ENCODE measurements at regions not wholly inside any gene's neighbourhood (a gene's known extent, or its start where the extent isn't known, plus 50 kb on each side); places are given as distances from the start of the nearest gene placed in this dataset.

GRCh38 chr21:30081506-30081905, 85.1 kb downstream of the CLDN17 start:
- POLR2A ChIA-PET, result no interaction called here
- no peak for TF ChIP-seq ZNF223 (tag by site-specific recombination; IDR thresholded peaks at IDR 0.05)
- no peak for TF ChIP-seq ZNF768 (tag by site-specific recombination; IDR thresholded peaks at IDR 0.05)
- TF ChIP-seq ZNF416 (tag by site-specific recombination; IDR thresholded peaks at IDR 0.05), result no peak
- no peak for TF ChIP-seq ZSCAN23 (tag by site-specific recombination; IDR thresholded peaks at IDR 0.05)
- no peak for TF ChIP-seq HOXC10 (CRISPR knock-in tag; IDR thresholded peaks at IDR 0.05)
- no peak for TF ChIP-seq ZNF211 (tag by site-specific recombination; IDR thresholded peaks at IDR 0.05; ENCODE audit: low read depth)
- no peaks in the 10 kb centered on the region for H3K4me1 ChIP-seq (ENCODE audit: control insufficient read depth, insufficient read depth, low read length)
- H3K4me3 ChIP-seq (ENCODE audit: low read depth, low read length), result no peak overlapping the region
- no peak overlapping the region for H3K27ac ChIP-seq (ENCODE audit: extremely low read depth, low read depth, low read length)
- H3K9me3 ChIP-seq (ENCODE audit: control insufficient read depth, insufficient read depth, low read depth, low read length), result no peaks in the 10 kb centered on the region
- CTCF ChIA-PET, result interaction anchor here (2.3 kb wide), 2 partner anchors 9 to 114 kb away, joined by 10 to 11 read pairs; no protein-coding TSS in a partner anchor
- no peaks in the 10 kb centered on the region for H3K36me3 ChIP-seq (ENCODE audit: control insufficient read depth in 2 of 2, insufficient read depth in 1 of 2, low read length in 2 of 2)

GRCh38 chr21:30072496-30072895, 94.1 kb downstream of the CLDN17 start:
- no peaks in the 10 kb centered on the region for H3K4me1 ChIP-seq (ENCODE audit: control insufficient read depth, insufficient read depth, low read length)
- no peak overlapping the region for H3K27ac ChIP-seq (ENCODE audit: extremely low read depth, low read depth, low read length)
- CTCF ChIA-PET, result interaction anchor here (0.5 to 2.1 kb wide), 11 partner anchors 10 to 277 kb away, joined by 3 to 23 read pairs (median 4); no protein-coding TSS in a partner anchor
- no peaks in the 10 kb centered on the region for H3K36me3 ChIP-seq (ENCODE audit: control insufficient read depth in 2 of 2, insufficient read depth in 1 of 2, low read length in 2 of 2)
- POLR2A ChIA-PET, result no interaction called here
- H3K4me3 ChIP-seq (ENCODE audit: low read depth, low read length), result no peak overlapping the region
- H3K9me3 ChIP-seq (ENCODE audit: control insufficient read depth, insufficient read depth, low read depth, low read length), result no peaks in the 10 kb centered on the region
- TF ChIP-seq ZNF513 (tag by site-specific recombination; IDR thresholded peaks at IDR 0.05) (no peak), HOXD13 (CRISPR knock-in tag; IDR thresholded peaks at IDR 0.05; ENCODE audit: borderline replicate concordance) (no peak), GLIS1 (tag by site-specific recombination; IDR thresholded peaks at IDR 0.05) (no peak), ZNF692 (tag by site-specific recombination; IDR thresholded peaks at IDR 0.05) (no peak), ZNF501 (tag by site-specific recombination; IDR thresholded peaks at IDR 0.05) (no peak), ZNF660 (tag by site-specific recombination; IDR thresholded peaks at IDR 0.05) (no peak), ZSCAN18 (tag by site-specific recombination; IDR thresholded peaks at IDR 0.05) (no peak), KLF7 (tag by site-specific recombination; IDR thresholded peaks at IDR 0.05; ENCODE audit: borderline replicate concordance) (no peak), ZNF701 (tag by site-specific recombination; IDR thresholded peaks at IDR 0.05) (no peak), MEIS1 (CRISPR knock-in tag; IDR thresholded peaks at IDR 0.05; ENCODE audit: borderline replicate concordance) (no peak), TSHZ1 (tag by site-specific recombination; IDR thresholded peaks at IDR 0.05; ENCODE audit: borderline replicate concordance) (no peak), ZBTB7A (tag by site-specific recombination; IDR thresholded peaks at IDR 0.05; ENCODE audit: low read depth) (no peak), YY2 (tag by site-specific recombination; IDR thresholded peaks at IDR 0.05) (no peak), BCL11B (tag by site-specific recombination; IDR thresholded peaks at IDR 0.05; ENCODE audit: low read depth) (no peak)
